ENCODE measurements at regions not wholly inside any gene's neighbourhood (a gene's known extent, or its start where the extent isn't known, plus 50 kb on each side); places are given as distances from the start of the nearest gene placed in this dataset.

- Mint-ChIP-seq H3K9me3 (ENCODE audit: low read depth) (no peaks in the 10 kb centered on the region), H3K27ac (ENCODE audit: unreplicated experiment) (no peak overlapping the region), H3K36me3 (ENCODE audit: low read depth) (no peaks in the 10 kb centered on the region), H3K27me3 (ENCODE audit: low read depth) (peaks cover 16% of the 10 kb centered on the region), H3K4me1 (ENCODE audit: low read depth) (no peaks in the 10 kb centered on the region), H3K4me3 (ENCODE audit: unreplicated experiment) (no peak overlapping the region)
- no peak for TF ChIP-seq CTCF (IDR thresholded peaks at IDR 0.05)
- DNase-seq (ENCODE audit: low spot score) = no peak
Measured at GRCh38 chr1:182268669-182269068, 122.9 kb downstream of the GLUL start.

- H3K4me1 Mint-ChIP-seq (ENCODE audit: low read depth) = peaks cover 9% of the 10 kb centered on the region
- peaks cover 4% of the 10 kb centered on the region for H3K27me3 Mint-ChIP-seq (ENCODE audit: low read depth)
- no peak overlapping the region for H3K4me3 Mint-ChIP-seq (ENCODE audit: unreplicated experiment)
- no peak for DNase-seq (ENCODE audit: low spot score)
- H3K27ac Mint-ChIP-seq (ENCODE audit: unreplicated experiment) = no peak overlapping the region
- H3K9me3 Mint-ChIP-seq (ENCODE audit: low read depth) = no peaks in the 10 kb centered on the region
- no peaks in the 10 kb centered on the region for H3K36me3 Mint-ChIP-seq (ENCODE audit: low read depth)
- TF ChIP-seq CTCF (IDR thresholded peaks at IDR 0.05) = no peak
Measured at GRCh38 chr1:182264185-182264584, 127.4 kb downstream of the GLUL start.

- no peaks in the 10 kb centered on the region for H3K9me3 Mint-ChIP-seq (ENCODE audit: low read depth)
- TF ChIP-seq CTCF (IDR thresholded peaks at IDR 0.05) = no peak
- no peak overlapping the region for H3K4me3 Mint-ChIP-seq (ENCODE audit: unreplicated experiment)
- no peaks in the 10 kb centered on the region for H3K36me3 Mint-ChIP-seq (ENCODE audit: low read depth)
- no peak for DNase-seq (ENCODE audit: low spot score)
- H3K4me1 Mint-ChIP-seq (ENCODE audit: low read depth) = peaks cover 11% of the 10 kb centered on the region
- H3K27me3 Mint-ChIP-seq (ENCODE audit: low read depth) = peaks cover 1% of the 10 kb centered on the region
- no peak overlapping the region for H3K27ac Mint-ChIP-seq (ENCODE audit: unreplicated experiment)
Measured at GRCh38 chr1:182263706-182264105, 127.9 kb downstream of the GLUL start.

- no peak overlapping the region for H3K4me3 Mint-ChIP-seq (ENCODE audit: unreplicated experiment)
- no peaks in the 10 kb centered on the region for H3K9me3 Mint-ChIP-seq (ENCODE audit: low read depth)
- TF ChIP-seq CTCF (IDR thresholded peaks at IDR 0.05) = no peak
- peaks cover 11% of the 10 kb centered on the region for H3K4me1 Mint-ChIP-seq (ENCODE audit: low read depth)
- H3K27me3 Mint-ChIP-seq (ENCODE audit: low read depth) = no peaks in the 10 kb centered on the region
- no peak for DNase-seq (ENCODE audit: low spot score)
- no peak overlapping the region for H3K27ac Mint-ChIP-seq (ENCODE audit: unreplicated experiment)
- no peaks in the 10 kb centered on the region for H3K36me3 Mint-ChIP-seq (ENCODE audit: low read depth)
Measured at GRCh38 chr1:182262425-182262824, 129.2 kb downstream of the GLUL start.

GRCh38 chr1:182261655-182262054 is 129.9 kb downstream of the GLUL start:
- no peak for DNase-seq (ENCODE audit: low spot score)
- no peak for TF ChIP-seq CTCF (IDR thresholded peaks at IDR 0.05)
- Mint-ChIP-seq H3K27ac (ENCODE audit: unreplicated experiment) (no peak overlapping the region), H3K9me3 (ENCODE audit: low read depth) (no peaks in the 10 kb centered on the region), H3K27me3 (ENCODE audit: low read depth) (no peaks in the 10 kb centered on the region), H3K4me1 (ENCODE audit: low read depth) (peaks cover 11% of the 10 kb centered on the region), H3K36me3 (ENCODE audit: low read depth) (no peaks in the 10 kb centered on the region), H3K4me3 (ENCODE audit: unreplicated experiment) (no peak overlapping the region)
